OCI-LY1 (cell line): ENCODE measurements at regions not wholly inside any gene's neighbourhood (a gene's known extent, or its start where the extent isn't known, plus 50 kb on each side); places are given as distances from the start of the nearest gene placed in this dataset.

Source experiments
- H2AFZ ChIP-seq: fragments of 200-600 bp; sonication (generic), shearing (Covaris generic); 2 replicates; pipeline ENCODE4 v1.6.0; 2014; ENCODE audit warnings: antibody characterized with exemption, mild to moderate bottlenecking, low read length
- H3F3A ChIP-seq: fragments of 200-600 bp; sonication (generic), shearing (Covaris generic); 2 replicates; pipeline ENCODE4 v1.6.0; 2014; ENCODE audit warnings: mild to moderate bottlenecking, antibody characterized with exemption, low read length, moderate library complexity; ENCODE audit not compliant: insufficient read depth
- H3K27ac ChIP-seq: fragments of 200-600 bp; sonication (generic); 2 replicates; pipeline ENCODE4 v1.5.1; 2014; ENCODE audit warnings: low read length, mixed run types, mild to moderate bottlenecking, low read depth; ENCODE audit not compliant: poor library complexity, severe bottlenecking
- H3K27me3 ChIP-seq: fragments of 200-600 bp; sonication (generic); 2 replicates; pipeline ENCODE4 v1.6.0; 2014; ENCODE audit warnings: antibody characterized with exemption, mild to moderate bottlenecking, low read length, moderate library complexity; ENCODE audit not compliant: insufficient read depth
- H3K36me3 ChIP-seq: fragments of 200-600 bp; sonication (generic); 2 replicates; pipeline ENCODE4 v1.6.1; 2014; ENCODE audit warnings: mild to moderate bottlenecking, antibody characterized with exemption, low read length, moderate library complexity, mixed read lengths; ENCODE audit not compliant: insufficient read depth
- H3K4me1 ChIP-seq: fragments of 200-600 bp; sonication (generic); 2 replicates; pipeline ENCODE4 v1.5.1; 2014; ENCODE audit warnings: mild to moderate bottlenecking, low read length, moderate library complexity; ENCODE audit not compliant: insufficient read depth, severe bottlenecking
- H3K4me2 ChIP-seq: fragments of 200-600 bp; sonication (generic), shearing (Covaris generic); 2 replicates; pipeline ENCODE4 v1.6.1; 2014; ENCODE audit warnings: low read length
- H3K4me3 ChIP-seq: fragments of 200-600 bp; sonication (generic); 2 replicates; pipeline ENCODE4 v1.5.1; 2014; ENCODE audit warnings: low read length, low read depth, mild to moderate bottlenecking, mixed read lengths; ENCODE audit not compliant: poor library complexity, severe bottlenecking
- H3K79me2 ChIP-seq: fragments of 200-600 bp; shearing (Covaris generic); 2 replicates; pipeline ENCODE4 v1.6.1; 2016; ENCODE audit warnings: mixed run types, low read length, mixed read lengths; ENCODE audit not compliant: insufficient read depth
- H3K9ac ChIP-seq: fragments of 200-600 bp; sonication (generic), shearing (Covaris generic); 2 replicates; pipeline ENCODE4 v1.6.1; 2014; ENCODE audit warnings: mild to moderate bottlenecking, low read length, mixed read lengths
- H3K9me2 ChIP-seq: fragments of 200-600 bp; sonication (generic), shearing (Covaris generic); 2 replicates; pipeline ENCODE4 v1.6.1; 2014; ENCODE audit warnings: low read depth, mild to moderate bottlenecking, low read length, mixed read lengths
- H3K9me3 ChIP-seq: fragments of 200-600 bp; shearing (Covaris generic); 2 replicates; pipeline ENCODE4 v1.6.1; 2014; ENCODE audit warnings: low read length, mixed read lengths
- H4K20me1 ChIP-seq: fragments of 200-600 bp; sonication (generic), shearing (Covaris generic); 2 replicates; pipeline ENCODE4 v1.6.0; 2016; ENCODE audit warnings: mild to moderate bottlenecking, low read length; ENCODE audit not compliant: insufficient read depth
- CTCF ChIP-seq: fragments of 200-600 bp; sonication (generic), shearing (Covaris generic); IDR thresholded peaks from 2 replicates; pipeline ENCODE4 v1.5.1; 2017; ENCODE audit warnings: mild to moderate bottlenecking, antibody characterized with exemption, low read length, moderate library complexity, mixed read lengths
- EZH2 ChIP-seq: fragments of 200-600 bp; sonication (generic), shearing (Covaris generic); IDR thresholded peaks from 2 replicates; pipeline ENCODE4 v1.8.0; 2017; ENCODE audit warnings: borderline replicate concordance, mixed run types, mild to moderate bottlenecking, antibody characterized with exemption, low read length, moderate library complexity, mixed read lengths

GRCh38 chr18:44051026-44051425 is 629.7 kb upstream of the SETBP1 start:
- H2AFZ ChIP-seq, result no peak overlapping the region
- H3K9me3 ChIP-seq, result no peaks in the 10 kb centered on the region
- H3K9me2 ChIP-seq, result no peaks in the 10 kb centered on the region
- no peaks in the 10 kb centered on the region for H3K79me2 ChIP-seq
- no peaks in the 10 kb centered on the region for H3K36me3 ChIP-seq
- TF ChIP-seq EZH2 (no peak), CTCF (no peak)
- H3K27me3 ChIP-seq, result no peaks in the 10 kb centered on the region
- H3K4me3 ChIP-seq, result no peak overlapping the region
- no peak overlapping the region for H3K9ac ChIP-seq
- H4K20me1 ChIP-seq, result no peaks in the 10 kb centered on the region
- no peak overlapping the region for H3K27ac ChIP-seq
- H3F3A ChIP-seq, result no peaks in the 10 kb centered on the region
- H3K4me1 ChIP-seq, result no peaks in the 10 kb centered on the region
- H3K4me2 ChIP-seq, result no peak overlapping the region

GRCh38 chr18:44054514-44054913 is 626.2 kb upstream of the SETBP1 start:
- H3K9me3 ChIP-seq, result no peaks in the 10 kb centered on the region
- no peak overlapping the region for H2AFZ ChIP-seq
- H3K9me2 ChIP-seq, result no peaks in the 10 kb centered on the region
- no peak overlapping the region for H3K4me3 ChIP-seq
- H3K4me2 ChIP-seq, result no peak overlapping the region
- no peaks in the 10 kb centered on the region for H3K4me1 ChIP-seq
- no peak overlapping the region for H3K27ac ChIP-seq
- H4K20me1 ChIP-seq, result no peaks in the 10 kb centered on the region
- H3K9ac ChIP-seq, result no peak overlapping the region
- no peak for TF ChIP-seq CTCF
- TF ChIP-seq EZH2, result no peak
- no peaks in the 10 kb centered on the region for H3F3A ChIP-seq
- H3K36me3 ChIP-seq, result no peaks in the 10 kb centered on the region
- no peaks in the 10 kb centered on the region for H3K27me3 ChIP-seq
- H3K79me2 ChIP-seq, result no peaks in the 10 kb centered on the region

- Histone ChIP-seq H3F3A (no peaks in the 10 kb centered on the region), H3K79me2 (no peaks in the 10 kb centered on the region), H3K9me2 (no peaks in the 10 kb centered on the region), H3K4me2 (no peak overlapping the region), H4K20me1 (no peaks in the 10 kb centered on the region), H3K9me3 (no peaks in the 10 kb centered on the region), H3K27me3 (no peaks in the 10 kb centered on the region), H3K27ac (no peak overlapping the region), H3K9ac (no peak overlapping the region), H3K4me3 (no peak overlapping the region), H2AFZ (no peak overlapping the region), H3K4me1 (no peaks in the 10 kb centered on the region), H3K36me3 (no peaks in the 10 kb centered on the region)
- TF ChIP-seq CTCF, result no peak
- TF ChIP-seq EZH2, result no peak
Observed at GRCh38 chr18:44060197-44060596, 620.5 kb upstream of the SETBP1 start.
